ENCODE measurements at regions not wholly inside any gene's neighbourhood (a gene's known extent, or its start where the extent isn't known, plus 50 kb on each side); places are given as distances from the start of the nearest gene placed in this dataset.

- H3K4me3 ChIP-seq, result no peak overlapping the region
- H3K9me3 ChIP-seq, result no peaks in the 10 kb centered on the region
- H3K27me3 ChIP-seq (ENCODE audit: insufficient read depth in 3 of 3, low read length in 2 of 3), result peaks cover 0 to 3% (median 0%) of the 10 kb centered on the region in 3 donors
- TF ChIP-seq CTCF (IDR thresholded peaks at IDR 0.05), result no peak
- no peaks in the 10 kb centered on the region for H3K4me1 ChIP-seq
- no peak for DNase-seq
- H3K27ac ChIP-seq, result no peak overlapping the region
- H3K36me3 ChIP-seq (ENCODE audit: insufficient read depth in 1 of 2, low read depth in 1 of 2), result no peaks in the 10 kb centered on the region
- 84 to 88% (median 86%) methylated on average over 13 of the region's 13 CpGs for WGBS, 3 donors
- ATAC-seq, result no peak
- intact Hi-C loops (cut with DNase I), result no loop called here
Measured at GRCh38 chr16:87236516-87237115, 80.6 kb downstream of the C16orf95 start.

GRCh38 chr16:87238361-87238715 is 78.9 kb downstream of the C16orf95 start:
- H3K27ac ChIP-seq, result no peak overlapping the region
- peaks cover 0 to 3% (median 0%) of the 10 kb centered on the region in 3 donors for H3K27me3 ChIP-seq (ENCODE audit: insufficient read depth in 3 of 3, low read length in 2 of 3)
- no peaks in the 10 kb centered on the region for H3K4me1 ChIP-seq
- TF ChIP-seq CTCF (IDR thresholded peaks at IDR 0.05), result no peak
- no peak for ATAC-seq
- DNase-seq, result no peak
- intact Hi-C loops (cut with DNase I), result no loop called here
- no peaks in the 10 kb centered on the region for H3K36me3 ChIP-seq (ENCODE audit: insufficient read depth in 1 of 2, low read depth in 1 of 2)
- 90 to 94% (median 91%) methylated on average over 6 of the region's 6 CpGs for WGBS, 3 donors
- no peaks in the 10 kb centered on the region for H3K9me3 ChIP-seq
- H3K4me3 ChIP-seq, result no peak overlapping the region

GRCh38 chr16:87239545-87239944 is 77.6 kb downstream of the C16orf95 start:
- H3K27me3 ChIP-seq (ENCODE audit: insufficient read depth in 3 of 3, low read length in 2 of 3), result peaks cover 0 to 2% (median 0%) of the 10 kb centered on the region in 3 donors
- H3K27ac ChIP-seq, result no peak overlapping the region
- ATAC-seq, result no peak
- no peak overlapping the region for H3K4me3 ChIP-seq
- WGBS, 3 donors, result 76 to 86% (median 81%) methylated on average over 4 of the region's 4 CpGs
- intact Hi-C loops (cut with DNase I), result no loop called here
- H3K9me3 ChIP-seq, result no peaks in the 10 kb centered on the region
- TF ChIP-seq CTCF (IDR thresholded peaks at IDR 0.05), result no peak
- H3K36me3 ChIP-seq (ENCODE audit: insufficient read depth in 1 of 2, low read depth in 1 of 2), result no peaks in the 10 kb centered on the region
- no peak for DNase-seq
- H3K4me1 ChIP-seq, result no peaks in the 10 kb centered on the region

- intact Hi-C loops (cut with DNase I), result no loop called here
- H3K9me3 ChIP-seq, result no peaks in the 10 kb centered on the region
- H3K27ac ChIP-seq, result no peak overlapping the region
- no peaks in the 10 kb centered on the region for H3K4me1 ChIP-seq
- 77 to 79% (median 78%) methylated on average over 14 of the region's 14 CpGs for WGBS, 3 donors
- no peak for TF ChIP-seq CTCF (IDR thresholded peaks at IDR 0.05)
- DNase-seq (no peak), ATAC-seq (no peak)
- no peak overlapping the region for H3K4me3 ChIP-seq
- peaks cover 0 to 1% (median 0%) of the 10 kb centered on the region in 3 donors for H3K27me3 ChIP-seq (ENCODE audit: insufficient read depth in 3 of 3, low read length in 2 of 3)
- H3K36me3 ChIP-seq (ENCODE audit: insufficient read depth in 1 of 2, low read depth in 1 of 2), result no peaks in the 10 kb centered on the region
Measured at GRCh38 chr16:87240211-87241136, 76.7 kb downstream of the C16orf95 start.

Measured in psoas muscle (tissue), 7 donors.